ENCODE measurements at regions not wholly inside any gene's neighbourhood (a gene's known extent, or its start where the extent isn't known, plus 50 kb on each side); places are given as distances from the start of the nearest gene placed in this dataset.
"Not testable (repeated sequence)": the region's sequence is repeated elsewhere in the genome, so short reads cannot be mapped to it uniquely, and the experiment has no call there.

GRCh38 chr7:76683631-76684030 lies 56.6 kb upstream of the POMZP3 start:
- not testable (repeated sequence) for H3K4me3 ChIP-seq (ENCODE audit: low read depth, low read length); DNase-seq (ENCODE audit: low read depth)

GRCh38 chr7:76681810-76682209 lies 54.7 kb upstream of the POMZP3 start:
- DNase-seq (ENCODE audit: low read depth); H3K4me3 ChIP-seq (ENCODE audit: low read depth, low read length): not testable (repeated sequence)

DNA sequence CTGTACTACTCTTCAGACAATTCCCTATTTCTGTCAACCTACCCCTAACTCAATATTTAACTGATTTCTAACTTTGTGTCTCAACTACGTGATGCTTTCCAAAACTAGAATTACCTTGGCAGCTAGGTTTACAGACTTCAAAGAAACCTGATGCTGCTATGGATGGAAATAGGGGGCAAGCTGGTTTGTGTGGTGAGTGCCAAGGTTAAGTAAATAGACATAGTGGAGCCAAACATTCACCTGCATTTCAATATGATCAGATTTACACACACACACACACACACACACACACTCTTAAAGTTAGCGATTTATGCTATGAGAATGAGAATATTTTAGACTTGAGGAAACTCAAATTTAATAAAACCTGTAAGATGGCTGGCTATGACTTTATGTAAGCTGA lies 52.1 kb upstream of the POMZP3 start:
- not testable (repeated sequence) for H3K4me3 ChIP-seq (ENCODE audit: low read depth, low read length); DNase-seq (ENCODE audit: low read depth)

GRCh38 chr7:76678500-76678899 lies 51.4 kb upstream of the POMZP3 start:
- not testable (repeated sequence) for DNase-seq (ENCODE audit: low read depth); H3K4me3 ChIP-seq (ENCODE audit: low read depth, low read length)

GRCh38 chr7:76676890-76677289 lies 49.8 kb upstream of the POMZP3 start:
- DNase-seq (ENCODE audit: low read depth); H3K4me3 ChIP-seq (ENCODE audit: low read depth, low read length): not testable (repeated sequence)

Measured in choroid plexus epithelial cell (primary cell).